Stromal cell of bone marrow (primary cell): ENCODE measurements at regions not wholly inside any gene's neighbourhood (a gene's known extent, or its start where the extent isn't known, plus 50 kb on each side); places are given as distances from the start of the nearest gene placed in this dataset.
"Not testable (repeated sequence)": the region's sequence is repeated elsewhere in the genome, so short reads cannot be mapped to it uniquely, and the experiment has no call there.

Experiments used
- DNase-seq: peaks from one replicate; pipeline ENCODE4 v3.0.0-alpha.2; 2012; ENCODE audit warnings: low read depth

GRCh38 chrX:16067886-16068515, 55.4 kb upstream of the GRPR start:
- DNase-seq: no peak

GRCh38 chrX:16063921-16064320, 59.4 kb upstream of the GRPR start:
- no peak for DNase-seq

- no peak for DNase-seq
Observed at GRCh38 chrX:16063141-16063540, 60.2 kb upstream of the GRPR start.

GRCh38 chrX:16061296-16061695, 62.1 kb upstream of the GRPR start:
- peak; percentile 3 for DNase-seq

- DNase-seq: no peak
Observed at GRCh38 chrX:16060252-16060651, 63.1 kb upstream of the GRPR start.

GRCh38 chrX:16049126-16049525, 74.2 kb upstream of the GRPR start:
- not testable (repeated sequence) for DNase-seq

- DNase-seq: no peak
Observed at GRCh38 chrX:16042980-16043379, 80.4 kb upstream of the GRPR start.

- no peak for DNase-seq
Observed at GRCh38 chrX:16039834-16040233, 83.5 kb upstream of the GRPR start.

- DNase-seq: no peak
Observed at GRCh38 chrX:16039363-16039762, 84.0 kb upstream of the GRPR start.

- no peak for DNase-seq
Observed at GRCh38 chrX:16033331-16033730, 90.0 kb upstream of the GRPR start.

- no peak for DNase-seq
Observed at GRCh38 chrX:16028576-16028975, 94.8 kb upstream of the GRPR start.

- DNase-seq: no peak
Observed at GRCh38 chrX:16023790-16024734, 99.3 kb upstream of the GRPR start.

- no peak for DNase-seq
Observed at GRCh38 chrX:16022580-16023200, 100.7 kb upstream of the GRPR start.

GRCh38 chrX:16018291-16018690, 105.1 kb upstream of the GRPR start:
- no peak for DNase-seq

- DNase-seq: no peak
Observed at GRCh38 chrX:16014171-16014570, 109.2 kb upstream of the GRPR start.

GRCh38 chrX:16012250-16012649, 111.1 kb upstream of the GRPR start:
- DNase-seq: no peak

- DNase-seq: no peak
Observed at GRCh38 chrX:16005917-16006316, 117.4 kb upstream of the GRPR start.

GRCh38 chrX:16002185-16002584, 121.2 kb upstream of the GRPR start:
- DNase-seq: no peak

GRCh38 chrX:15998350-15998749, 125.0 kb upstream of the GRPR start:
- no peak for DNase-seq

- DNase-seq: no peak
Observed at GRCh38 chrX:15989716-15990115, 133.6 kb upstream of the GRPR start.

GRCh38 chrX:15988661-15989603, 134.3 kb upstream of the AP1S2 start:
- DNase-seq: peak; percentile 68

- no peak for DNase-seq
Observed at GRCh38 chrX:15985937-15986336, 131.3 kb upstream of the AP1S2 start.
